ENCODE measurements at regions not wholly inside any gene's neighbourhood (a gene's known extent, or its start where the extent isn't known, plus 50 kb on each side); places are given as distances from the start of the nearest gene placed in this dataset.

DNA sequence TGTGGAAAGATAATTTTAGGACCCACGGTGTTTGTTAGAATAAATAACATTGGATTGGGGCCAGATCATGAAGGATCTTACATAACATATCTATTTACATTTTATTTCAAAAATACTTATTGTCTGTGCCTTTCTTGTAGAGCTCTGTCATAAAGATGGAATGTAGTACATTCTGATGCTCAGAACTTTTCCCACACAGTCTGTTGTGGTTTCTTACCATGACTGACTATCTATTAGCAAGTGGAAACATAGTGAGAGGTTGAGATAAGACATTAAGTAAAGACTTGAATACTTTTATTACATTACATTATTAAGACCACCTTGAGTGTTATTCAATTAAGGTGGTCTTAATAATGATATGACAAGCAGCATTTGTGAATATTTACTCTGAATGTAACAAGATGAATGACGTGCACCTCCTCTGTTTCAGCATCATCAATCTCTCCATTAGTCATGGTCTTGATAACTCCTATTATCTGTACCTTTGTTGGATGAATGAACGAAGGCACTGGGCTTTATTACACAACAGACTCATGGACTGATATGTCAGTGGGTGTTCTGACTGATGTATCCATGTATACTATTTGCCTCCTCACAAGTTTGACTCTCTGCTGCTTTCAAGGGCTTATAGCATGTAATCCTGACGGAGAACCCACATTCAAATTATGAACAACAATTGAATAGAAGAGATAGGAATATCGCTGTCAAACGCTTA lies 883.0 kb upstream of the FLRT2 start:
- Mint-ChIP-seq H3K4me3 (no peak overlapping the region), H3K27me3 (no peaks in the 10 kb centered on the region), H3K27ac (no peak overlapping the region)

GRCh38 chr14:84655014-84655413 lies 874.9 kb upstream of the FLRT2 start:
- H3K9me3 Mint-ChIP-seq = peaks cover 22% of the 10 kb centered on the region
- H3K27ac Mint-ChIP-seq = no peak overlapping the region
- no peaks in the 10 kb centered on the region for H3K36me3 Mint-ChIP-seq (ENCODE audit: low read depth)
- no peaks in the 10 kb centered on the region for H3K4me1 Mint-ChIP-seq (ENCODE audit: low read depth)
- no peaks in the 10 kb centered on the region for H3K27me3 Mint-ChIP-seq
- no peak overlapping the region for H3K4me3 Mint-ChIP-seq

More for the DNA sequence above, 883.0 kb upstream of the FLRT2 start:
- H3K4me1 Mint-ChIP-seq (ENCODE audit: low read depth) = no peaks in the 10 kb centered on the region
- no peaks in the 10 kb centered on the region for H3K36me3 Mint-ChIP-seq (ENCODE audit: low read depth)
- peaks cover 13% of the 10 kb centered on the region for H3K9me3 Mint-ChIP-seq

DNA sequence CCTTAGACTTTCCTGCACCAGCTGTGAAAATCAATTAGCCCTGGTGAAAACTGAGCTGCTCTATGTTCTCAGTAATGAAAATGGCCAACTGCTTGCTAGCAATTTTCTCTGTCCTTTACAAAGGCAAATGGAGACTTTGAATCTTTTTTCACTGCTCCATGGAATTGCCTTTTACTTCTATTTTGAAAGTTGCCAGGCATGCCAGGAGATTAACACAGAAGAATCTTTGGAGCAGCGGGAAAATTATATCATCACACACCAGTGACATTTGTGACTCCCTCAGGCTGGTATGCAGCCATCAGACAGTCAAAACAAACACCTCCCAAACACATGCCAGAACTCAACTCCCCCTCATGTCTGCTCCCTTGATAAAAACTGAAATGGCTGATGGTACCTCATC lies 872.0 kb upstream of the FLRT2 start:
- H3K27ac Mint-ChIP-seq = no peak overlapping the region
- no peaks in the 10 kb centered on the region for H3K4me1 Mint-ChIP-seq (ENCODE audit: low read depth)
- peaks cover 17% of the 10 kb centered on the region for H3K9me3 Mint-ChIP-seq
- H3K36me3 Mint-ChIP-seq (ENCODE audit: low read depth) = no peaks in the 10 kb centered on the region
- H3K4me3 Mint-ChIP-seq = no peak overlapping the region
- no peaks in the 10 kb centered on the region for H3K27me3 Mint-ChIP-seq

DNA sequence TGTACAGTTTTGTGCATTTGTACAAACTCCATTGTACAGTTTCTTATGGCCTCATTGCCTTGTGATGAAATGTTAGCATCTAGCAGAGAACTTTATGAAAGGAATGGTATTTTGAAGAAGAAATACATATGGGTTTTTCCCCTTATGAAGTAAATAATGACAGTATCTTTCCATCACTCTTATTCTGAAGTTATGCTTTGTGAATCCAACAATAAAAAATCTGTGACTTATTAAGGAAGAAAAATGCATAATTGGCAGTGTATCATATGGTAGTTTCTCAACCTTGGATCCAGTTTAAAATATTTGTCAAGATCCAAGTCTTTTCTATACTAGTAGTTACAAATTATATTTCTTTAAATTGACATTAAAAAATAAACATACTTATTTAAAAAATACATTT lies 859.1 kb upstream of the FLRT2 start:
- Mint-ChIP-seq H3K36me3 (ENCODE audit: low read depth) (no peaks in the 10 kb centered on the region), H3K27ac (no peak overlapping the region), H3K27me3 (no peaks in the 10 kb centered on the region), H3K9me3 (peaks cover 2% of the 10 kb centered on the region), H3K4me1 (ENCODE audit: low read depth) (no peaks in the 10 kb centered on the region), H3K4me3 (no peak overlapping the region)

- H3K4me3 Mint-ChIP-seq = no peak overlapping the region
- peaks cover 2% of the 10 kb centered on the region for H3K9me3 Mint-ChIP-seq
- H3K27ac Mint-ChIP-seq = no peak overlapping the region
- no peaks in the 10 kb centered on the region for H3K4me1 Mint-ChIP-seq (ENCODE audit: low read depth)
- no peaks in the 10 kb centered on the region for H3K27me3 Mint-ChIP-seq
- H3K36me3 Mint-ChIP-seq (ENCODE audit: low read depth) = no peaks in the 10 kb centered on the region
Observed at GRCh38 chr14:84671776-84672175, 858.2 kb upstream of the FLRT2 start.

GRCh38 chr14:84674636-84675035 lies 855.3 kb upstream of the FLRT2 start:
- Mint-ChIP-seq H3K27me3 (no peaks in the 10 kb centered on the region), H3K9me3 (peaks cover 2% of the 10 kb centered on the region), H3K36me3 (ENCODE audit: low read depth) (no peaks in the 10 kb centered on the region), H3K4me3 (no peak overlapping the region), H3K27ac (no peak overlapping the region), H3K4me1 (ENCODE audit: low read depth) (no peaks in the 10 kb centered on the region)

- Mint-ChIP-seq H3K9me3 (peaks cover 12% of the 10 kb centered on the region), H3K4me3 (no peak overlapping the region), H3K36me3 (ENCODE audit: low read depth) (no peaks in the 10 kb centered on the region), H3K27me3 (no peaks in the 10 kb centered on the region), H3K4me1 (ENCODE audit: low read depth) (no peaks in the 10 kb centered on the region), H3K27ac (no peak overlapping the region)
Observed at GRCh38 chr14:84686550-84686949, 843.4 kb upstream of the FLRT2 start.

DNA sequence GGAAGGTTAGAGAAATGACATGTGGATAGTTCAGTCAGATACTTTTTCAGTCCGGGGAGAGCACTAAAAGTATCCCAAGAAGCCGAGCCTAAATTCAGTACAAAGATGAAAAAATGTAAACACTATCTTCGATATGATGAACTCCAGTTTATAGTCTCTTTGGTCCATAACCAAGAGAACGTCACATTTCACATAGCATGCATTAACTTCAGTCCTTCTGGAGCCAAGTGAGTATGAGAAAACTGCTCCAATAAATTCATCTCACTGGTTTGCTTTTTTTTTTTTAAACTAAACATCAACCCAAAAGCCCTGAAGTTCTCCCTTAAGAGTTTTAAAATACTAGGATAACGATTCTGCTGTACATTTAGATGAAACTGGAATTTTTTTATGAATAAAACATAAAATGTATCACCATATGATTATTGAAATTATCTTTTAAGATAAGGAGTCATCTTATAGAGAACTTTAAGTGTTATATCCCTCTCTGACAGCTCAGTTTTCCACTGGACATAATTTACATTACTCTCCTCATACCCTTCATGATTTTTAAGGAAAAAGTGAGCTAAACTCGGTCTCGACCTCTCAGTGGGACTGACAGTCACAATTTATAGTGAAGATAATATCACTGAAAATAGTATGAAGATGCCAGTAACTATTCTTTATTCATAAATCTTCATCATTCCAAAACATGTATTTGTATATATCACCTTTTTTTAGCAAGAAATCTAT lies 841.5 kb upstream of the FLRT2 start:
- no peaks in the 10 kb centered on the region for H3K27me3 Mint-ChIP-seq
- no peaks in the 10 kb centered on the region for H3K4me1 Mint-ChIP-seq (ENCODE audit: low read depth)
- no peaks in the 10 kb centered on the region for H3K36me3 Mint-ChIP-seq (ENCODE audit: low read depth)
- H3K4me3 Mint-ChIP-seq = no peak overlapping the region
- no peak overlapping the region for H3K27ac Mint-ChIP-seq
- peaks cover 8% of the 10 kb centered on the region for H3K9me3 Mint-ChIP-seq

DNA sequence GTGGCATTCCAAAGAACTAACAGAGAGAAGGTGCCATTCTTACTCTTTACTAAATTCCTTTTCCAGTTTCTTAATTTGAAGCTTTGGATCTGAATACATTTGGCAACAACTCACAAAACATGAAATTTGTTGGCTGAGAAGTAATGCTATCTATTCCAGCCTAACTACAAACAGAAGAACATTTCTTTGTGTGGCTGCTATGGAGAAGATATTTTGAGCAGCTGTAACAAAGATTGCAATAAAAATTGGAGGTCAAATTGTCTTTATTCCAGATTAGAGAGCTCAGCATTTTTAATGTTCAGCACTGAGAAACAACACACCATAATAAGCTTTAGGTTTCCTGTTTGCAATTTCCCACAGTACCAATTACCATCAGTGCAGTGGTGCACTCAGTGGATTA lies 835.8 kb upstream of the FLRT2 start:
- no peak overlapping the region for H3K4me3 Mint-ChIP-seq
- no peaks in the 10 kb centered on the region for H3K36me3 Mint-ChIP-seq (ENCODE audit: low read depth)
- H3K4me1 Mint-ChIP-seq (ENCODE audit: low read depth) = no peaks in the 10 kb centered on the region
- H3K27me3 Mint-ChIP-seq = no peaks in the 10 kb centered on the region
- H3K9me3 Mint-ChIP-seq = peaks cover 4% of the 10 kb centered on the region
- no peak overlapping the region for H3K27ac Mint-ChIP-seq

DNA sequence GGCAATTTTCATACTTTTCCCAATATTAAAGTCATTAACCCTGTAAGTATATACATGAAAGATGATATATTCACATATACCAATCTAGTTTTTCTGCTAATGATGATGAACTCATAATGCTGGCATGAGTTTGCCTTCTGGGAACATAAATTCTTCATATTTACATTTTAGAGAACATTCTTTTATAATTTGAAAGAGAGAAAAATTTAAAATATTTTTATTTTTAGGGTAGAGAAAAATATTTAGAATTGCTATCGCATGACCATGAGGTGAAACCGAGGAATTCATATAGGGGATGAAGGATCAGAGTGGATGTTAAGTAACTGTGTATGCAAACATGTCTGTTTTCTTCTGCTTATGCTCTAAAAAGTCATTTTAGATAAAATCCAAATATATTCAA lies 825.3 kb upstream of the FLRT2 start:
- Mint-ChIP-seq H3K4me3 (no peak overlapping the region), H3K27me3 (no peaks in the 10 kb centered on the region), H3K27ac (no peak overlapping the region), H3K4me1 (ENCODE audit: low read depth) (no peaks in the 10 kb centered on the region), H3K9me3 (peaks cover 12% of the 10 kb centered on the region), H3K36me3 (ENCODE audit: low read depth) (no peaks in the 10 kb centered on the region)

DNA sequence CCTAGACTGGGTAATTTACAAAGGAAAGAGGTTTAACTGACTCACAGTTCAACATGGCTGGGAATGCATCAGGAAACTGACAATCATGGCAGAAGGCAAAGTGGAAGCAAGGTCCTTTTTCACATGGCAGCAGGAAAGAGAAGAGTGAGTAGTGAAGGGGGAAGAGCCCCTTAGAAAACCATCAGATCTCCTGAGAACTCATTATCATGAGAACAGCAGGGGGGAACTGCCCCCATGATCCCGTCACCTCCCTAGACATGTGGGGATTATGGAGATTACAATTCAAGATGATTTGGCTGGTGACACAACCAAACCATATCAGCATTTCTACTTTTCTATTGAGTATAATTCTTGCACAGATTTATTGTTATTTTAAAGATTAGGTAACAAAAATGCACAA lies 822.1 kb upstream of the FLRT2 start:
- H3K9me3 Mint-ChIP-seq = peaks cover 17% of the 10 kb centered on the region
- no peaks in the 10 kb centered on the region for H3K36me3 Mint-ChIP-seq (ENCODE audit: low read depth)
- H3K27ac Mint-ChIP-seq = no peak overlapping the region
- H3K27me3 Mint-ChIP-seq = no peaks in the 10 kb centered on the region
- no peak overlapping the region for H3K4me3 Mint-ChIP-seq
- H3K4me1 Mint-ChIP-seq (ENCODE audit: low read depth) = no peaks in the 10 kb centered on the region

GRCh38 chr14:84708865-84709264 lies 821.1 kb upstream of the FLRT2 start:
- no peak overlapping the region for H3K4me3 Mint-ChIP-seq
- no peaks in the 10 kb centered on the region for H3K27me3 Mint-ChIP-seq
- H3K9me3 Mint-ChIP-seq = peaks cover 17% of the 10 kb centered on the region

DNA sequence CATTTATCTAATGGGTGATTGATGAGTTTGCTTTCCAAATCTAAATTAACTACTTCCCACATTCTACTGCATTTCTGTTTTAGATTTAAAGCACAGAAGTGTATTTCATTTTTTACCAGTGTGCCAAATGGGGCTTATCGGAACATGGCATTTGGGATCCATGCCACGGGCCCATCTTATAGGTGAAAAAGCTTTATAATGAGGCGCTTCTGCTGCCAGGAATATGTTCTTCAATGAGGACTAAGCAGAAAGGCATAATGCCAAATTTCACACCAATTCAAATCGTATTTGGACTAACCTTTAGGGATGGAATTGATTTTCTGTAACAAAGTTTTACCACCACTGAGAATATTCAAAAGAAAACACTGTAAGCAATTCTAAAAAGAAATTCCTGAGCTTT lies 803.5 kb upstream of the FLRT2 start:
- Mint-ChIP-seq H3K9me3 (peaks cover 3% of the 10 kb centered on the region), H3K4me3 (no peak overlapping the region), H3K27me3 (no peaks in the 10 kb centered on the region), H3K4me1 (ENCODE audit: low read depth) (no peaks in the 10 kb centered on the region), H3K36me3 (ENCODE audit: low read depth) (no peaks in the 10 kb centered on the region), H3K27ac (no peak overlapping the region)

More at GRCh38 chr14:84708865-84709264, 821.1 kb upstream of the FLRT2 start:
- Mint-ChIP-seq H3K27ac (no peak overlapping the region), H3K36me3 (ENCODE audit: low read depth) (no peaks in the 10 kb centered on the region), H3K4me1 (ENCODE audit: low read depth) (no peaks in the 10 kb centered on the region)

DNA sequence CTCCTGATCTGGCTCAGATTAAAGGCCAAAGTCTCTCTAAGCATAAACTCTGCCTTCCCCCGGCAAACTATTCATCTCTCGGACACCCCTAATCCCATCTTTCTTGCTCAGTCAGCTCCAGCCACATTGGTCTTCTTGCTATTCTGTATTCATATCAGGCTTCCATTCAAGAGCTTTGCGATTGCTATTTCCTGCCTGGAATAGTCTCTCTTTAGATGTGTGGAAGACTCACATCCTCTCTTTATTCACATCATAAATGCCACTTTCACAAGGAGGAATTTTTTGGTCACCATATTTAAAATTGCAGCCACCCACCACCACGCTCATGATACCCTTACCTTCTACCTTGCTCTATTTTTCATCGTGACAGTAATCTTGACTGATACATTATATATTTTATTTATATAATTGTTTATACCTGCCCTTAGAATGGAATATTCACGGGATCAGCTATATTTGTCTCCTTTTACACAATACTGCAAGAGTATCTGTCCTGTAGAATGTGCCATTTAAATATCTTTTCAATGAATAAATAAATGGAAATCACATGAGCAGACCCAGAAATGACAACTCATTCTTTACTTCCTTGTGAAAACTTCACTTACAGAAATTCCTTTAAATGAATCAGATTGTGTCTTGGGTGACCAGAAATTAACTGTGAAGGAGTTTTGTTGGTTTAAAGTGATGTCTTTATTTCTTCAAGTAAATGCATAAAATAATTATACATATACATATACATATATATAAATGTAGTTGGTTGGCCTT lies 780.6 kb upstream of the FLRT2 start:
- no peak overlapping the region for H3K4me3 Mint-ChIP-seq
- H3K36me3 Mint-ChIP-seq (ENCODE audit: low read depth) = no peaks in the 10 kb centered on the region
- peaks cover 11% of the 10 kb centered on the region for H3K9me3 Mint-ChIP-seq
- H3K27me3 Mint-ChIP-seq = no peaks in the 10 kb centered on the region
- no peaks in the 10 kb centered on the region for H3K4me1 Mint-ChIP-seq (ENCODE audit: low read depth)
- H3K27ac Mint-ChIP-seq = no peak overlapping the region

GRCh38 chr14:84750284-84750683 lies 779.7 kb upstream of the FLRT2 start:
- Mint-ChIP-seq H3K4me3 (no peak overlapping the region), H3K27me3 (no peaks in the 10 kb centered on the region), H3K27ac (no peak overlapping the region), H3K4me1 (ENCODE audit: low read depth) (no peaks in the 10 kb centered on the region), H3K36me3 (ENCODE audit: low read depth) (no peaks in the 10 kb centered on the region), H3K9me3 (peaks cover 15% of the 10 kb centered on the region)

Measured in stimulated activated naive CD8-positive, alpha-beta T cell treated with anti-CD3 and anti-CD28 coated beads, Interleukin-15, Interleukin-2, amounts not matched to agents 100 ng/mL and 50 ng/mL, for 24 hours (primary cell).